SH-SY5Y (cell line): ENCODE measurements at regions not wholly inside any gene's neighbourhood (a gene's known extent, or its start where the extent isn't known, plus 50 kb on each side); places are given as distances from the start of the nearest gene placed in this dataset.

ENCODE experiments used
- GATA2 ChIP-seq: IDR thresholded peaks from 2 replicates; pipeline ENCODE4 v1.6.1; 2011; ENCODE audit warnings: mild to moderate bottlenecking, low read depth, low read length
- GATA3 ChIP-seq: IDR thresholded peaks from 2 replicates; pipeline ENCODE4 v1.6.1; 2011; ENCODE audit warnings: low read depth, mild to moderate bottlenecking, low read length, moderate library complexity

DNA sequence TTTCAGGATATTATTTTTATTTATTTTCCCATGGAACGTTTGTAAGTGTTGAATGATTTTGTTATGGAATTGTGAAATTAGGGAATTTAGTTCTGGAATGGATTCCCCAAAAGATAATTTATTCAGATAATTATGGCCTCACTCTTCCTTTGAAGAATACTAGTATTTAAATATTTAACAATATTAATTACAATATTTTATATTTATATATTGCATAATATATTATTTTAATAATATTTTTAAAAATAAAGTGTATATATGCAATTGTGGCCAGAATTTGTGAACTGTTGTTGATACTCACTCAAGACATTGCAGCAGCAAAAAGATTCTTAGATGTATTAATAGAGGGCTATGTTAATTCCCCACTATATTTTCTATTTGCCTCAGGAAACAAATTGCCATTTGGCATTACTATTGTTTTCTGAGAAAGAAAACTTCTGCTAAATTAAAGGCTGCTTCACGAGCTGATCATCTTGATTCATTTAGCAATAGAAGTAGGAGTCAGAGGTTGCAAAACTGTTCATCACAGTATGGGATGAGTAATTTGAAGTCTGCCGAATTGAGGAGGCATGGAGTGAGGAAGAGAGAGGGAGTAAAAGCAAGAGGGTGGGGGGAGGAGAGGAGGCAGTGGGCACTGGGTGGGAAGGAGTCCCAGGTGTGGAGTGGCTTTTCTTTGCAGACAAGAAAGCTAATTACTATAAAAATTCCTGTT is 729.2 kb downstream of the DHX35 start:
- TF ChIP-seq GATA2 (no peak), GATA3 (no peak)
